Activated B cell treated with CpG ODN at 0.5 μM for 24 hours (primary cell): ENCODE measurements at regions not wholly inside any gene's neighbourhood (a gene's known extent, or its start where the extent isn't known, plus 50 kb on each side); places are given as distances from the start of the nearest gene placed in this dataset.

ENCODE experiments used
- ATAC-seq: fragments of 200-7000 bp; cut with Tn5 transposase; one replicate; pipeline ENCODE4 v1.10.0; 2021; ENCODE audit warnings: low read depth, mild to moderate bottlenecking, moderate library complexity
- CTCF ChIA-PET: fragments of 350-600 bp; sonication (Branson Sonifier 250); formaldehyde crosslinking; loops from one replicate; lab custom pipeline; 2021; ENCODE audit warnings: antibody characterized with exemption; lab: Charles Lee
- POLR2A ChIA-PET: fragments of 350-600 bp; sonication (Branson Sonifier 250); formaldehyde crosslinking; loops from one replicate; lab custom pipeline; 2021; ENCODE audit warnings: antibody characterized with exemption; lab: Charles Lee
- DNase-seq: peaks from one replicate; pipeline ENCODE4 v3.0.0; 2022
- H3K27ac Mint-ChIP-seq: one replicate; pipeline ENCODE4 v1.8.0; 2020; ENCODE audit warnings: mixed read lengths
- H3K27me3 Mint-ChIP-seq: one replicate; pipeline ENCODE4 v1.8.0; 2021; ENCODE audit warnings: mixed read lengths
- H3K36me3 Mint-ChIP-seq: one replicate; pipeline ENCODE4 v1.8.0; 2021; ENCODE audit warnings: low read depth, mixed read lengths
- H3K4me1 Mint-ChIP-seq: one replicate; pipeline ENCODE4 v1.8.0; 2021; ENCODE audit warnings: mixed read lengths
- H3K4me3 Mint-ChIP-seq: one replicate; pipeline ENCODE4 v1.8.0; 2020; ENCODE audit warnings: mild to moderate bottlenecking, mixed read lengths
- H3K9me3 Mint-ChIP-seq: one replicate; pipeline ENCODE4 v1.8.0; 2020; ENCODE audit warnings: mixed read lengths
- intact Hi-C: fragments of 100-400 bp; cut with micrococcal nuclease; formaldehyde crosslinking; loops from one replicate; pipeline ENCODE4 v1.15.1; 2024
- TF ChIP-seq, protein P1 (sequence below): fragments of 200-600 bp; IDR thresholded peaks from one replicate; pipeline ENCODE4 v1.8.0; 2022; ENCODE audit warnings: antibody characterized with exemption, mild to moderate bottlenecking

DNA sequence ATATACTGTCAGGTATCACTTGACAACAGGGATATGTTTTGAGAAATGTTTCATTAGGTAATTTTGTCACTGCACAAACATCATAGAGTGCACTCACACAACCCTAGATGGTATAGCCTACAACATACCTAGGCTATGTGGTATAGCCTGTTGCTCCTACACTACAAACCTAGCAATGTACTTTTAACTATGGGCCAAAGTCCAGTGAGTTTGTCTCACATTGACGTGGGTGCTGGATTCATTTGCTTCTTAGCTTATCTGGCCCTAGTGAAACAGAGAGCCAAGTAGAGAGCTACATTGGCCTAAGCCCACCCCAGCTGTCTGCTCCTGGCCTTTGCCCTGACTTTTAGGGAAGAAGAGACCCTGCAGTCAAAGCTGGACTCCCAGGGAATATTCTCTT is 180.7 kb upstream of the EGFLAM start:
- Mint-ChIP-seq H3K4me3 (no peak overlapping the region), H3K9me3 (no peaks in the 10 kb centered on the region), H3K36me3 (no peaks in the 10 kb centered on the region), H3K27me3 (no peaks in the 10 kb centered on the region), H3K4me1 (no peaks in the 10 kb centered on the region), H3K27ac (no peak overlapping the region)
- POLR2A ChIA-PET = no interaction called here
- TF ChIP-seq, protein P1, sequence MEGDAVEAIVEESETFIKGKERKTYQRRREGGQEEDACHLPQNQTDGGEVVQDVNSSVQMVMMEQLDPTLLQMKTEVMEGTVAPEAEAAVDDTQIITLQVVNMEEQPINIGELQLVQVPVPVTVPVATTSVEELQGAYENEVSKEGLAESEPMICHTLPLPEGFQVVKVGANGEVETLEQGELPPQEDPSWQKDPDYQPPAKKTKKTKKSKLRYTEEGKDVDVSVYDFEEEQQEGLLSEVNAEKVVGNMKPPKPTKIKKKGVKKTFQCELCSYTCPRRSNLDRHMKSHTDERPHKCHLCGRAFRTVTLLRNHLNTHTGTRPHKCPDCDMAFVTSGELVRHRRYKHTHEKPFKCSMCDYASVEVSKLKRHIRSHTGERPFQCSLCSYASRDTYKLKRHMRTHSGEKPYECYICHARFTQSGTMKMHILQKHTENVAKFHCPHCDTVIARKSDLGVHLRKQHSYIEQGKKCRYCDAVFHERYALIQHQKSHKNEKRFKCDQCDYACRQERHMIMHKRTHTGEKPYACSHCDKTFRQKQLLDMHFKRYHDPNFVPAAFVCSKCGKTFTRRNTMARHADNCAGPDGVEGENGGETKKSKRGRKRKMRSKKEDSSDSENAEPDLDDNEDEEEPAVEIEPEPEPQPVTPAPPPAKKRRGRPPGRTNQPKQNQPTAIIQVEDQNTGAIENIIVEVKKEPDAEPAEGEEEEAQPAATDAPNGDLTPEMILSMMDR = no peak
- intact Hi-C loops = no loop called here
- ATAC-seq (no peak), DNase-seq (no peak)
- CTCF ChIA-PET = no interaction called here

DNA sequence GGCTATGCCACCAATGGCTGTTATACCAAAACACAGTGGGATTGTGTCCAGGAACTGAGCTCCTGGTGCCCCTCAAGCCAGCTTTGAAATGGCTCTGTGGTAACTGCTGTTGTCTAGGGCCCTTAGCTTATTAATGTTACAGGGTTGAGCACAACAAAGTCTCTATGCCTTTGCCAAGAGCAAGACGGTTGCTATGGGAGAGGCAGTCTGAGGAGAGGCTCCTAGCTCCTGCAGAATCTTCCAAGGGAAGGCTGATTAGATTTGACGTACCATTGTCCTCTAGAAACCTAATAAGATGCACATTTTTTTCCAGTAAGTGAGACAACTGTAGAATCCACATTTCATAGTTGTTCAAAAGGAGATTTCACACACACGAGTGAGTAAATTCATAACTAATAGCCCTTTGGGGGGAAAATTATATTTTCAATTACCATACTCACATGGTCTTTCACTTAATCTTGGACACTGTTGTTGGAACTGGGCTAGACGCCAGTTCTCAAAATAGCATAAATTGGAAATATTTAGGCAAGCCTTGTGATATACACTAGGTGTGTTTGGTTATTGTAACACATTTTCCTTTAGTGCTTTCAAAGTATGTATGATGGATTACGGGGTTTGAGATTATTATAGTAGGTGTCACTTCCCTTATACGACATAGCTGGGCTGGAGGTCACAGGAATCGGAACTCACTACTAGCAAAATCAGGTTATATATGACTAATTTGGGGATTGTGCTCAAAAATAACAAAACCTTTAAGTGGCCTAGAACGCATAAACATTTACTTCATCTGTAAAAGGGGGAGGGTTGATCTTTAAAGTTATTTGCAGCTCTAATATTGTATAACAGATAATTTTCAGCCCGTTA is 186.3 kb upstream of the EGFLAM start:
- TF ChIP-seq, protein P1 = no peak
- Mint-ChIP-seq H3K4me3 (no peak overlapping the region), H3K27ac (no peak overlapping the region), H3K4me1 (no peaks in the 10 kb centered on the region), H3K9me3 (no peaks in the 10 kb centered on the region), H3K27me3 (no peaks in the 10 kb centered on the region), H3K36me3 (no peaks in the 10 kb centered on the region)
- CTCF ChIA-PET = no interaction called here
- intact Hi-C loops = no loop called here
- no peak for ATAC-seq
- POLR2A ChIA-PET = no interaction called here
- DNase-seq = no peak

DNA sequence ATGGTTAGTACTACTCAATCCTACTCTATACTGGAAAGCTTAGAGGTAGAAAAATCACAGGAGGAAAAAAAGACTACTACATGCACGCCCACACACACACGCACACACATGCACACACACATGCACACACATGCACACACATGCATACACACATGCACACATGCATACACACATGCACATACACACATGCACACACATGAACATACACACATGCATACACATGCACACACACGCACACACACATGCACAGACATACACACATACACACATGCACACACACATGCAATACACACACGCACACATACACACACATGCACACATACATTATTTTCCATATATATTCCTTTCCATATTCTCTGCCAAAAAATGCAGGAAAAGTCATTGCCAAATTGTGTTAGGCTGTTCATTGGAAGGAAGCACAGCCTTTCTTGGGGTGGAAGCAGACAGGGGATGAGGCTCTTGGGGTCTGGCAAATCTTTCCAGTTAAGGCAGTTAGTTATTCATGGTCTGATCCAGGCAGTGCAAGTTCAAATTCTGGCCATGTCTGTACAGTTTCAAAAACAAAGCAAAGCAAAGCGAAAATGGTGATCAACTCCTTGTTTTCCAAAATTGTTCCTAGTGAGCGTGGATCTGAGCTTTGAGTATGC is 187.9 kb upstream of the EGFLAM start:
- no peaks in the 10 kb centered on the region for H3K36me3 Mint-ChIP-seq
- no peaks in the 10 kb centered on the region for H3K27me3 Mint-ChIP-seq
- POLR2A ChIA-PET = no interaction called here
- H3K27ac Mint-ChIP-seq = no peak overlapping the region
- TF ChIP-seq, protein P1 = no peak
- H3K4me3 Mint-ChIP-seq = no peak overlapping the region
- CTCF ChIA-PET = no interaction called here
- no peaks in the 10 kb centered on the region for H3K4me1 Mint-ChIP-seq
- intact Hi-C loops = no loop called here
- DNase-seq (no peak), ATAC-seq (no peak)
- H3K9me3 Mint-ChIP-seq = no peaks in the 10 kb centered on the region

DNA sequence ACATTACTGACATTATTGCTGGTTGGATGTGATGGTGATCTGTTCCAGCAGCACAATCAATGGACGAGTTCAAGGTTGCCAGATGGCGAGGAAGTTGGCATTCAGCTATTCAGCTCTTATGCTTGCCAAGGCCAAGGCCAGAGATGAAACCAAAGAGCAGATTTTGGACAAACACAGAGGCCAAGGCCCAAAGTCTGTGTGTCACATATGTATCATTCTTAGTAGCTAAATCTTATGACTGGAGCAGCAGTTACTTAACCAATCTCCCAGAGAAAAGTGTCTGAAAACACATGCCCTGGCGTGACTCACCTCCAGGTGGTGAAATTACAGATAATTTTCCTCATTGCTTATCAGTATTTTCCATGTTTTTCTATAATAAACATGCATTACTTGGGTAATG is 189.0 kb upstream of the EGFLAM start:
- Mint-ChIP-seq H3K9me3 (peaks cover 6% of the 10 kb centered on the region), H3K4me3 (no peak overlapping the region), H3K27me3 (no peaks in the 10 kb centered on the region), H3K27ac (no peak overlapping the region), H3K36me3 (no peaks in the 10 kb centered on the region), H3K4me1 (no peaks in the 10 kb centered on the region)
- intact Hi-C loops = no loop called here
- ATAC-seq (no peak), DNase-seq (no peak)
- POLR2A ChIA-PET = no interaction called here
- TF ChIP-seq, protein P1 = no peak
- CTCF ChIA-PET = no interaction called here

DNA sequence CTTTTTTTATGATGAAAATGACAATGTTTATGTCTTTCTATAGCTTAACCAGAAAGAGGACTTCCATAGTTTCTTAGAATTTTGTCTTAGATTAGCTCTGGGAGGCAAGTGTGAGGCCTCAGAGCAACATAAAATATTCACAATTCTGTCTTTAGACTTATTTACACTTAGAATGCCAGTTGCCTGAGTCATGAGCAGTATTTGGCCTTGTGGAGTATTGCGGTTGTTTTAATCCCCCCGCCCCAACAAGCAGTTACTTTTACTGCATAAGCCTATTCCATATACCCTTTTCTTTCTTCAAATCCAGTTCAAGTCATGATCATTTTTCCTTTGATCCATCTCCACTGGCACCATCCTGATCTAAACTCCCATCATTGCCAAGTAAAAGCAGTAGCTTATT is 198.0 kb upstream of the EGFLAM start:
- H3K27me3 Mint-ChIP-seq = no peaks in the 10 kb centered on the region
- H3K4me1 Mint-ChIP-seq = no peaks in the 10 kb centered on the region
- H3K4me3 Mint-ChIP-seq = no peak overlapping the region
- POLR2A ChIA-PET = no interaction called here
- no peak overlapping the region for H3K27ac Mint-ChIP-seq
- ATAC-seq (no peak), DNase-seq (no peak)
- H3K9me3 Mint-ChIP-seq = peaks cover 15% of the 10 kb centered on the region
- CTCF ChIA-PET = no interaction called here
- TF ChIP-seq, protein P1 = no peak
- no peaks in the 10 kb centered on the region for H3K36me3 Mint-ChIP-seq
- intact Hi-C loops = no loop called here
